ENCODE measurements at regions not wholly inside any gene's neighbourhood (a gene's known extent, or its start where the extent isn't known, plus 50 kb on each side); places are given as distances from the start of the nearest gene placed in this dataset.

DNA sequence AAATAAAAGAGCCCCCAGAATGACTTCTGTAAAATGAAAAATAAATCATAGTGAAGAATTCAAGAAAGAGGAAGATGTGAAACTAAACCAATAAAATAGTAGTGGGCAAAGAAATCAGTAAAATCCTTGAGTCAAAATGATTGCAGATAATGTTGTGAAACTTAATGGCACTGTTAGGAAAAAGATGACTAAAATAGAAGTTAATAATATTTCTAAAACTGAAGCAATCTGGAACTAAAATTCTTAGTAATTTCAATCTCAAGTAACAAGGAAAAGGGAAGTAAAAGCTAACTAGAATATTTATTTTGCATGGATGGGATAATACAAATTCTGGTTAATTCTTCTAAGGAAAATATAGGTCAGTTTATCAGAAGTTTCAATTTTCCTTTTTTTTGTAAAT, 84.6 kb downstream of the TMCO5A start:
- TF ChIP-seq POLR2AphosphoS5 (IDR thresholded peaks at IDR 0.05; ENCODE audit: borderline replicate concordance, low read depth, low read length) = no peak
- no peak for TF ChIP-seq FOXP2 (optimal IDR thresholded peaks at IDR 0.05; ENCODE audit: control extremely low read depth, extremely low read length, insufficient read depth)
